ENCODE measurements at regions not wholly inside any gene's neighbourhood (a gene's known extent, or its start where the extent isn't known, plus 50 kb on each side); places are given as distances from the start of the nearest gene placed in this dataset.

DNA sequence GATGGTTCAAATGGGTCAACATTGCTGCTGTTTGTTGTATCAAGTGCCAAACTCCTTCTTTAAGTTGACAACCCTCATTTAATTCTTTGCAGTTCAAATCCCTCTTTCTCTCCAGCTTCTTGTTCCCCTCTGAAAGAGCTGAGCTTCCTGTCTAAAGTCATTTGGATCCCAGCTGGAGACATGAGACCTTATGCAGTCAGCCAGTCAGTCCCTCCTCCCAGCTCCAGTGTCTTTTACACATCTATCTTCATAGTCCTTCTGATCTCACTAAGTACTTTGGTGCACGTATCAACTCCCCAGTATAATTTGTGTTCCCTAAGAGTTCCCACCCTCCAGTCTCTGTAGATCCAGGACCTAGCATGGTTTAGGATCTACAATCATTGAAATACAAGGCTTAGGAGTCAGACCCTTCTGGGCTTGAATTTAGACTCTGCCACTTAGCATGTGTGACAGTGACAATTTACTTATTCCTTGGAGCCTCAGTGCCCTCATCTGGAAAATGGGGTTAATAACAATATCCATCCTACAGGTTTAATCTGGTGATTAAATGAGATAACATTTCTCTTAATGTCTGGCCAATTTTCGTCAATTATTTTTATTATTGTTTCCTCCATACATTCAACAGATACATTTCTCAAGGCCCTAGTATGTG is 102.8 kb upstream of the SEMA6D start:
- POLR2A ChIA-PET, result no interaction called here
- CTCF ChIA-PET, result no interaction called here

DNA sequence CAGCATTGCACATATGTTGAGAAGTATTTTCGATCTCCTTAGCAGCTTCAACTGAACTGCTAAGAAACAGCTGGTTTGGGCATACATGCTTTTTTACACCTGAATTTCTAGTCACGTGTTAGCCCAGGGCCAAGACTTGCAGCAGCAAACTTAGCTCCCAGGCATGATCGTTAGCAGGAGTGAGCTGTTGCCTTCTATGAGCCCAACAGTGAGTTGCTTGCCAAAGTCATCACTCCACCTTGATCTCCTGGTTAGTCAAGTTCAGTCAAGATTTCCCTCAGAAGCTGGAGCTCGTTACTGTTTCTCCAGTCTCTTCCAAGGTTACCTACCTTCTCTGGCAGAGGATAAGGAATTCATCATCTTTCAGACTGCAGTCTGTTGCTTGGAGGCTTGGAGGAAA is 100.4 kb upstream of the SEMA6D start:
- POLR2A ChIA-PET, result no interaction called here
- intact Hi-C loops (cut with micrococcal nuclease), result no loop called here
- Histone ChIP-seq H3K4me1 (ENCODE audit: control insufficient read depth in 1 of 2, insufficient read depth in 2 of 2, low read length in 2 of 2) (no peaks in the 10 kb centered on the region), H3K27ac (ENCODE audit: low read depth, low read length) (no peak overlapping the region), H3K27me3 (ENCODE audit: insufficient read depth, low read length) (no peaks in the 10 kb centered on the region), H3K9me2 (ENCODE audit: insufficient read depth) (no peaks in the 10 kb centered on the region), H3K79me2 (ENCODE audit: insufficient read depth, low read length) (no peaks in the 10 kb centered on the region), H3K4me3 (replicated peaks in 1 of 2; ENCODE audit: low read depth in 1 of 2, low read length in 2 of 2) (no peak overlapping the region), H3K9ac (ENCODE audit: low read length) (no peak overlapping the region), H3K36me3 (ENCODE audit: control insufficient read depth in 1 of 2, insufficient read depth in 2 of 2, low read length in 2 of 2) (no peaks in the 10 kb centered on the region), H2AFZ (ENCODE audit: low read depth, low read length, poor library complexity, severe bottlenecking) (no peak overlapping the region), H4K20me1 (ENCODE audit: insufficient read depth) (no peaks in the 10 kb centered on the region), H3K9me3 (ENCODE audit: control insufficient read depth in 1 of 2, insufficient read depth in 1 of 2, low read depth in 1 of 2, low read length in 2 of 2) (peaks cover 17 to 56% of the 10 kb centered on the region in 2 experiments; a peak in 2 of 4 replicates), H3K4me2 (ENCODE audit: low read length) (no peak overlapping the region)
- RAD21 ChIA-PET (ENCODE audit: low non-redundant PET in 1 of 2, low total read pairs in 2 of 2, uncharacterized antibody in 2 of 2, unreplicated experiment in 2 of 2), result no interaction called here
- no TSS peak for BruUV-seq (replicated peaks)
- DNase-seq (ENCODE audit: low read depth, low spot score) (no peak), ATAC-seq (no peak)
- TF ChIP-seq POLR2AphosphoS5 (IDR thresholded peaks at IDR 0.05; ENCODE audit: low read depth, low read length) (no peak), SRF (IDR thresholded peaks at IDR 0.05; ENCODE audit: low read depth) (no peak), TCF7L2 (IDR thresholded peaks at IDR 0.05; ENCODE audit: borderline replicate concordance, extremely low read depth, insufficient read depth, insufficient read length) (no peak), EZH2phosphoT487 (IDR thresholded peaks at IDR 0.05; ENCODE audit: borderline replicate concordance) (no peak), SIN3A (IDR thresholded peaks at IDR 0.05; ENCODE audit: low read depth) (no peak), EZH2 (IDR thresholded peaks at IDR 0.05) (no peak), ELF1 (IDR thresholded peaks at IDR 0.05; ENCODE audit: borderline replicate concordance, low read depth) (no peak), CEBPB (IDR thresholded peaks at IDR 0.05; ENCODE audit: low read depth) (no peak), JUND (IDR thresholded peaks at IDR 0.05) (no peak), ZFX (IDR thresholded peaks at IDR 0.05) (no peak)
- TF ChIP-seq, protein P1, sequence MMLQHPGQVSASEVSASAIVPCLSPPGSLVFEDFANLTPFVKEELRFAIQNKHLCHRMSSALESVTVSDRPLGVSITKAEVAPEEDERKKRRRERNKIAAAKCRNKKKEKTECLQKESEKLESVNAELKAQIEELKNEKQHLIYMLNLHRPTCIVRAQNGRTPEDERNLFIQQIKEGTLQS (IDR thresholded peaks at IDR 0.05), result no peak
- TF ChIP-seq, protein P2, sequence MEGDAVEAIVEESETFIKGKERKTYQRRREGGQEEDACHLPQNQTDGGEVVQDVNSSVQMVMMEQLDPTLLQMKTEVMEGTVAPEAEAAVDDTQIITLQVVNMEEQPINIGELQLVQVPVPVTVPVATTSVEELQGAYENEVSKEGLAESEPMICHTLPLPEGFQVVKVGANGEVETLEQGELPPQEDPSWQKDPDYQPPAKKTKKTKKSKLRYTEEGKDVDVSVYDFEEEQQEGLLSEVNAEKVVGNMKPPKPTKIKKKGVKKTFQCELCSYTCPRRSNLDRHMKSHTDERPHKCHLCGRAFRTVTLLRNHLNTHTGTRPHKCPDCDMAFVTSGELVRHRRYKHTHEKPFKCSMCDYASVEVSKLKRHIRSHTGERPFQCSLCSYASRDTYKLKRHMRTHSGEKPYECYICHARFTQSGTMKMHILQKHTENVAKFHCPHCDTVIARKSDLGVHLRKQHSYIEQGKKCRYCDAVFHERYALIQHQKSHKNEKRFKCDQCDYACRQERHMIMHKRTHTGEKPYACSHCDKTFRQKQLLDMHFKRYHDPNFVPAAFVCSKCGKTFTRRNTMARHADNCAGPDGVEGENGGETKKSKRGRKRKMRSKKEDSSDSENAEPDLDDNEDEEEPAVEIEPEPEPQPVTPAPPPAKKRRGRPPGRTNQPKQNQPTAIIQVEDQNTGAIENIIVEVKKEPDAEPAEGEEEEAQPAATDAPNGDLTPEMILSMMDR (IDR thresholded peaks at IDR 0.05 in 2 of 3, conservative IDR thresholded peaks at IDR 0.05 in 1 of 3; ENCODE audit: borderline replicate concordance in 1 of 3, insufficient read depth in 1 of 3, low read depth in 2 of 3, low read length in 2 of 3), result no peak
- CTCF ChIA-PET, result no interaction called here

More for the DNA sequence above, 102.8 kb upstream of the SEMA6D start:
- H2AFZ ChIP-seq (ENCODE audit: low read depth, low read length, poor library complexity, severe bottlenecking), result no peak overlapping the region
- no TSS peak for BruUV-seq (replicated peaks)
- no peaks in the 10 kb centered on the region for H4K20me1 ChIP-seq (ENCODE audit: insufficient read depth)
- no peak overlapping the region for H3K27ac ChIP-seq (ENCODE audit: low read depth, low read length)
- intact Hi-C loops (cut with micrococcal nuclease), result no loop called here
- H3K4me2 ChIP-seq (ENCODE audit: low read length), result no peak overlapping the region
- no peak overlapping the region for H3K4me3 ChIP-seq (replicated peaks in 1 of 2; ENCODE audit: low read depth in 1 of 2, low read length in 2 of 2)
- TF ChIP-seq SRF (IDR thresholded peaks at IDR 0.05; ENCODE audit: low read depth) (no peak), ZFX (IDR thresholded peaks at IDR 0.05) (no peak), SP1 (IDR thresholded peaks at IDR 0.05; ENCODE audit: low read depth) (no peak), TCF7L2 (IDR thresholded peaks at IDR 0.05; ENCODE audit: borderline replicate concordance, extremely low read depth, insufficient read depth, insufficient read length) (no peak)
- no peaks in the 10 kb centered on the region for H3K27me3 ChIP-seq (ENCODE audit: insufficient read depth, low read length)
- no peak for DNase-seq (ENCODE audit: low read depth, low spot score)
- no peaks in the 10 kb centered on the region for H3K4me1 ChIP-seq (ENCODE audit: control insufficient read depth in 1 of 2, insufficient read depth in 2 of 2, low read length in 2 of 2)
- H3K9me2 ChIP-seq (ENCODE audit: insufficient read depth), result no peaks in the 10 kb centered on the region
- RAD21 ChIA-PET (ENCODE audit: low non-redundant PET in 1 of 2, low total read pairs in 2 of 2, uncharacterized antibody in 2 of 2, unreplicated experiment in 2 of 2), result no interaction called here
- H3K9me3 ChIP-seq (ENCODE audit: control insufficient read depth in 1 of 2, insufficient read depth in 1 of 2, low read depth in 1 of 2, low read length in 2 of 2), result peaks cover 16 to 53% of the 10 kb centered on the region in 2 experiments; a peak in 2 of 4 replicates
- no peaks in the 10 kb centered on the region for H3K79me2 ChIP-seq (ENCODE audit: insufficient read depth, low read length)
- no peaks in the 10 kb centered on the region for H3K36me3 ChIP-seq (ENCODE audit: control insufficient read depth in 1 of 2, insufficient read depth in 2 of 2, low read length in 2 of 2)
- H3K9ac ChIP-seq (ENCODE audit: low read length), result no peak overlapping the region
- ATAC-seq, result no peak

Data from HCT116 (cell line).